Mucosa of descending colon (tissue), 3 donors: ENCODE measurements at regions not wholly inside any gene's neighbourhood (a gene's known extent, or its start where the extent isn't known, plus 50 kb on each side); places are given as distances from the start of the nearest gene placed in this dataset.

Experiments
- ATAC-seq: fragments of 200-7000 bp; cut with Tn5 transposase; one replicate; pipeline ENCODE4 v1.9.1; 2020; ENCODE audit warnings: mild to moderate bottlenecking, moderate library complexity
- DNase-seq, 3 donors: peaks; one replicate each; pipeline ENCODE4 v3.0.0-alpha.2; 2020
- H3K36me3 ChIP-seq: fragments of 200-600 bp; one replicate; pipeline ENCODE4 v1.8.0; 2021; ENCODE audit warnings: low read depth, mild to moderate bottlenecking
- H3K4me1 ChIP-seq: fragments of 200-600 bp; one replicate; pipeline ENCODE4 v1.8.0; 2021; ENCODE audit warnings: low read depth, mild to moderate bottlenecking
- H3K4me3 ChIP-seq: fragments of 200-600 bp; one replicate; pipeline ENCODE4 v1.8.0; 2021; ENCODE audit warnings: mild to moderate bottlenecking
- H3K9me3 ChIP-seq: fragments of 200-600 bp; one replicate; pipeline ENCODE4 v1.8.0; 2021; ENCODE audit warnings: mild to moderate bottlenecking
- CTCF ChIP-seq: fragments of 200-600 bp; IDR thresholded peaks from one replicate; pipeline ENCODE4 v1.8.0; 2022; ENCODE audit warnings: antibody characterized with exemption, mild to moderate bottlenecking
- intact Hi-C, 2 donors: fragments of 100-400 bp; cut with DNase I in 1 of 2; cut with micrococcal nuclease in 1 of 2; formaldehyde crosslinking; loops; one replicate each; pipeline versions ENCODE4 v1.11.0 to v1.11.1; 2022; cut with DNase I, micrococcal nuclease
- donor health status: DM: no; HTN: no; CAD: no; lungs with moderate emphysema.
- donor health status: DM: no; HTN: no; CAD: no.
- donor health status: DM: no; HTN: yes; CAD: no.

DNA sequence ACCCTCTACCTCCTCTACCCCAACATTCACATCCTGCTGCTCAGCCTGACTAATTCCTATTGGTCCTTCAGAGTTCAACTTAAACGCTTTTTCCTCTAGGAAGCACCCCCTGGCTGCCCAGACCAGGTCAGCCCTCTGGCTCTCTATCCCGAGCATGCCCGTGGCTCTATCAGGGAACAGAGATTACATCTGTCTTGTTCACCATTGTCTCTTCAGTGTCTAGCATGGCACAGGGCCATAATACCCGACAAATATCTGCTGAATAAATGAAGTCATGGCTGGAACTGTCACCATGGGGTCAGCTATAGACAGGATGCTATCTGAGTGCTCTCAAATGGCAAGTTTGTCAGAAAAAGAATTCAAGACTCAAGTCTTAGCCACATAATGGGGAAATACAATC is 296.9 kb upstream of the CHRNA7 start:
- no peak for TF ChIP-seq CTCF
- intact Hi-C loops: no loop called here
- H3K36me3 ChIP-seq: no peaks in the 10 kb centered on the region
- H3K4me3 ChIP-seq: no peak overlapping the region
- H3K9me3 ChIP-seq: no peaks in the 10 kb centered on the region
- H3K4me1 ChIP-seq: no peaks in the 10 kb centered on the region
- DNase-seq: no peak
- no peak for ATAC-seq

DNA sequence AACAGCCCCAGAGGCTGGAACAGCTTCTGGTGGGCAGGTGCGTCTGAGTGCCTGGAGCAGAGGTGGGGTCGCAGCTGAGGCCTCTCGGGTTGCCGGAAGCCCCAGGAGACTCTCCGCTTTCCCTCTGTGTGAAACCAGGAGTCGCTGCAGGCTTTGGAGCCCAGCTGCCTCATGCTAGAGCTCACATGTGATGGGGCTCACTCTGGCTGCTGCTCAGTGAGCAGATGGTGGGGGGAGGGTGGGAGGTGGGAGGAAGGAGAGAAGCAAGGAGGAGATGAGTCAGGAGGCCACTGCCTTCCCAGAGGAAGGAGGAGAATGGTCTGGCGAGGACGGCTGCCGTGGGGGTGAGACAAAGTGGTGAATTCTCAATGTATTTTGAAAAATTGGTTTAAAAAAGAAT is 290.1 kb upstream of the CHRNA7 start:
- no peak for ATAC-seq
- intact Hi-C loops: no loop called here
- Histone ChIP-seq H3K4me3 (no peak overlapping the region), H3K4me1 (no peaks in the 10 kb centered on the region), H3K36me3 (no peaks in the 10 kb centered on the region), H3K9me3 (peaks cover 16% of the 10 kb centered on the region)
- no peak for TF ChIP-seq CTCF
- DNase-seq: no peak

DNA sequence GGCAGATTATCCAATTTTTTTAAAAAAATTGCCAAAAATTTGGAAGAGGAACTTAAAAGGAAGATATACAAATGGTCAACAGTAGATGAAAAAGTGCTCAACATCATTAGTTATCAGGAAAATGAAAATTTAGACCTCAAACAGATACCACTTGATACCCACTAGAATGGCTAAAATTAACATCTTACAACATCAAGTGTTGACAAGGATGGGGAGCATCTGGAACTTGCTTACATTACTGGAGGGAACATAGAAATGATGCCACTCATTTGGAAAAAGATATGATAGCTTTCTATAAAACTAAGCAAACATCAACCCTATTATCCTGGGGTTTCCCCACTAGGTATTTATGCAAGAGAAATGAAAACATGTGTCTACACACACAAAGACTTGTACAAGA is 284.5 kb upstream of the CHRNA7 start:
- intact Hi-C loops: no loop called here
- H3K4me1 ChIP-seq: no peaks in the 10 kb centered on the region
- H3K36me3 ChIP-seq: no peaks in the 10 kb centered on the region
- DNase-seq (no peak), ATAC-seq (no peak)
- H3K9me3 ChIP-seq: peaks cover 16% of the 10 kb centered on the region
- H3K4me3 ChIP-seq: no peak overlapping the region
- no peak for TF ChIP-seq CTCF

DNA sequence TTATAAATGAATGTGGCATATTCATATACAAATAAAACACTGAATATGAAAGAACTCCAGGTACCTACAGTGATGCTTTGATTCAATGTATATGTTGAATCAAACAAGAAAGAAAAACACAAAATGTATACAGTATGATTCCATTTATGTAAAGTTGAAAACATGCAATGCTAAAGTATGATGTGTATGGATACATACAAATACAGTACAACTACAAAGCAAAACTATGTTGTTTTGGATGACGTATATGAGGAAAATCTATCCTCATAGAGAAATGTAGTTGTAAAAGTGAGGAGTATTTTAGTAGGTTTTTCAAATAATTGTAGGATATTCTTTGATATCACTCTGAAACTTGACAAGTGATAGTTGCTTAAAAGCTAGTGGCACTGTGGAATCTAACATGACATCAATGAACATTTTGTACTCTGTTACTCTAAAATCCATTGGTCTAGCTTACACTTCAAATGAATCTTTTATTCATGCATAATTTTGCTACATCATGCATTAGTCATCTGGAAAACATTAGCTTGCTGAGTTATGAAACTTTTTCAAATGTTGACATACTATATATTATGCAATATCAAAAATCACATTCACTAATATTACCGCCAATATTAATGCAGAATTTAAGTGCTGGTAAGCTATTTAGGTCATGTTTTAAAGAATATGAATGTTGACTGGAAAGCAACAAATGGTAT is 278.1 kb upstream of the CHRNA7 start:
- intact Hi-C loops: no loop called here
- no peak for DNase-seq
- ATAC-seq: no peak
- Histone ChIP-seq H3K4me3 (no peak overlapping the region), H3K36me3 (no peaks in the 10 kb centered on the region), H3K4me1 (no peaks in the 10 kb centered on the region), H3K9me3 (no peaks in the 10 kb centered on the region)
- no peak for TF ChIP-seq CTCF

DNA sequence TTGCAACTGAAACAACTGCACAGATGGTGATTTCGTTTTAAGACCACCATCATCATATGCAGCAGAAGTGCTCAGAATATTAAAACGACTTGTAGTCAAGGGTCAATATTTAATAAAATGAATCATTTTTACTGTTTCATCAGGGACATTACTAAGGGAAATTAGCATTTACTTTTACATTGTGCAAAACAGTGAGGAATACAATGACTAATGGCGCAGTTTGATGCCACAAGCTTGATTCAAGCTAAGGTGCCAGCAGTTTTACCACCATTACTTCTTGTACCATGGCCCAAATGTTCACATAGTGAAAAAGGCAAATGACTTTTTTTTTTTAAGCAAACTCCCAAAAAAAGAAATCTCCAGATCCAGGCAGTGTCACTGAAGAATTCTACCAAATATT is 277.4 kb upstream of the CHRNA7 start:
- TF ChIP-seq CTCF: no peak
- Histone ChIP-seq H3K9me3 (no peaks in the 10 kb centered on the region), H3K36me3 (no peaks in the 10 kb centered on the region), H3K4me1 (no peaks in the 10 kb centered on the region), H3K4me3 (no peak overlapping the region)
- no peak for ATAC-seq
- intact Hi-C loops: no loop called here
- DNase-seq: no peak

DNA sequence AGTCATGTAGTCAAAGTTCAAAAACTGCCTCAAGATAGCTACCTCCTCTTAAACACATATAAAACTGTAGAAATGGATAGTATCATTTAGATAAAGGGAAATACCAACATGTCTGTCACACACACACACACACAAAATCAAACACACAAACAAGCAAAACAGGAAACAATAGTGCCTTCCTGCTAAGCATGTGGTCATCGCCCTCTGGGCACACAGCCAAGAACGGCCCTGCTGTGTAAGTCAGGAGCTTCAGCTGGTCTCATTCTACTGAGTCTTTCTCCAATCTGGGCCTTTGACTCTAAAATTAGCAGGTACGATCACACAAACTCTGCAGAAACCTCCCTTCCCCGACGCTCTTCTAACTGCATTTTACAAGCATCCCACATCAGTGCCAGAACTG is 272.2 kb upstream of the CHRNA7 start:
- no peak for TF ChIP-seq CTCF
- Histone ChIP-seq H3K9me3 (no peaks in the 10 kb centered on the region), H3K4me3 (no peak overlapping the region), H3K36me3 (no peaks in the 10 kb centered on the region), H3K4me1 (no peaks in the 10 kb centered on the region)
- DNase-seq (peak; percentile 78 to 86 (median 84)), ATAC-seq (peak; percentile 75)
- intact Hi-C loops: no loop called here
